ENCODE measurements at regions not wholly inside any gene's neighbourhood (a gene's known extent, or its start where the extent isn't known, plus 50 kb on each side); places are given as distances from the start of the nearest gene placed in this dataset.

DNA sequence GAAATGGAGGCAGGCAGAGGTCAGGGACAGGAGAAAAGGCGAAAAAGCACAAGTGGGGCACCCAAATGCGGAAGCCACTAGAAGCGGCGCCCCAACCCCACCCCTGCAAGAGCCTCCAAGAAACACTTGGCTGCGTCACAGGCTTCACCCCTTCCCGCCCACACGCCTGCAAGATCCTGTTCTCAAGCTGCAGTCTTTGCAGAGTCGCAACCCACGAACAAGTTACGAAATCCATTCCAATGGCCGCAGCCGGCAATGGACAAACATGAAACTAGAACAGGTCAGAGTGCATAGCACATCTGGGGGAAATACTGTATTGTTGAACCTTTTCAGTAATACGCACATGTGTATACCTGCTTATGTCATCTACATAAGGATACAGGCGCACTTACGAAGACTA, 103.6 kb downstream of the PSMG1 start:
- TF ChIP-seq, protein P1, sequence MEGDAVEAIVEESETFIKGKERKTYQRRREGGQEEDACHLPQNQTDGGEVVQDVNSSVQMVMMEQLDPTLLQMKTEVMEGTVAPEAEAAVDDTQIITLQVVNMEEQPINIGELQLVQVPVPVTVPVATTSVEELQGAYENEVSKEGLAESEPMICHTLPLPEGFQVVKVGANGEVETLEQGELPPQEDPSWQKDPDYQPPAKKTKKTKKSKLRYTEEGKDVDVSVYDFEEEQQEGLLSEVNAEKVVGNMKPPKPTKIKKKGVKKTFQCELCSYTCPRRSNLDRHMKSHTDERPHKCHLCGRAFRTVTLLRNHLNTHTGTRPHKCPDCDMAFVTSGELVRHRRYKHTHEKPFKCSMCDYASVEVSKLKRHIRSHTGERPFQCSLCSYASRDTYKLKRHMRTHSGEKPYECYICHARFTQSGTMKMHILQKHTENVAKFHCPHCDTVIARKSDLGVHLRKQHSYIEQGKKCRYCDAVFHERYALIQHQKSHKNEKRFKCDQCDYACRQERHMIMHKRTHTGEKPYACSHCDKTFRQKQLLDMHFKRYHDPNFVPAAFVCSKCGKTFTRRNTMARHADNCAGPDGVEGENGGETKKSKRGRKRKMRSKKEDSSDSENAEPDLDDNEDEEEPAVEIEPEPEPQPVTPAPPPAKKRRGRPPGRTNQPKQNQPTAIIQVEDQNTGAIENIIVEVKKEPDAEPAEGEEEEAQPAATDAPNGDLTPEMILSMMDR (IDR thresholded peaks at IDR 0.05): no peak
- TF ChIP-seq POLR2AphosphoS5 (IDR thresholded peaks at IDR 0.05; ENCODE audit: low read depth, low read length): no peak
